OCI-LY3 (cell line): ENCODE measurements at regions not wholly inside any gene's neighbourhood (a gene's known extent, or its start where the extent isn't known, plus 50 kb on each side); places are given as distances from the start of the nearest gene placed in this dataset.

Experiments used
- CTCF ChIP-seq: fragments of 200-600, 300-600 bp; sonication (generic); IDR thresholded peaks from 2 replicates; pipeline ENCODE4 v1.5.1; 2014; ENCODE audit warnings: antibody characterized with exemption, low read length, low read depth
- EZH2phosphoT487 ChIP-seq: fragments of 200-600 bp; shearing (Covaris generic); IDR thresholded peaks from 2 replicates; pipeline ENCODE4 v1.6.1; 2018; ENCODE audit warnings: antibody characterized with exemption, mixed run types, low read depth

- TF ChIP-seq CTCF (no peak), EZH2phosphoT487 (no peak)
Measured at GRCh38 chr12:82635263-82635662, 51.4 kb upstream of the TMTC2 start.
